ENCODE measurements at regions not wholly inside any gene's neighbourhood (a gene's known extent, or its start where the extent isn't known, plus 50 kb on each side); places are given as distances from the start of the nearest gene placed in this dataset.

- DNase-seq, result no peak
- intact Hi-C loops (cut with DNase I), result no loop called here
- H3K36me3 ChIP-seq, result no peaks in the 10 kb centered on the region
- H3K4me1 ChIP-seq, result no peaks in the 10 kb centered on the region
- H3K27ac ChIP-seq, result no peak overlapping the region
- 91 to 92% methylated on average over 3 of the region's 3 CpGs for WGBS, 2 donors
- TF ChIP-seq CTCF (IDR thresholded peaks at IDR 0.05), result no peak
- TF ChIP-seq POLR2AphosphoS5 (IDR thresholded peaks at IDR 0.05), result no peak
- TF ChIP-seq POLR2A (IDR thresholded peaks at IDR 0.05), result no peak
- TF ChIP-seq EP300 (IDR thresholded peaks at IDR 0.05), result no peak
- H3K27me3 ChIP-seq, result no peaks in the 10 kb centered on the region
- no peaks in the 10 kb centered on the region for H3K9me3 ChIP-seq
- no peak overlapping the region for H3K4me3 ChIP-seq
Measured at GRCh38 chr2:156005999-156006712, 326.4 kb downstream of the NR4A2 start.

- no peaks in the 10 kb centered on the region for H3K9me3 ChIP-seq
- no peak overlapping the region for H3K27ac ChIP-seq
- 92 to 93% methylated on average over 7 of the region's 7 CpGs for WGBS, 2 donors
- no peaks in the 10 kb centered on the region for H3K4me1 ChIP-seq
- H3K36me3 ChIP-seq, result no peaks in the 10 kb centered on the region
- no peaks in the 10 kb centered on the region for H3K27me3 ChIP-seq
- H3K4me3 ChIP-seq, result no peak overlapping the region
- DNase-seq, result no peak
- intact Hi-C loops (cut with DNase I), result no loop called here
- TF ChIP-seq POLR2AphosphoS5 (IDR thresholded peaks at IDR 0.05), result no peak
- no peak for TF ChIP-seq POLR2A (IDR thresholded peaks at IDR 0.05)
- no peak for TF ChIP-seq EP300 (IDR thresholded peaks at IDR 0.05)
- no peak for TF ChIP-seq CTCF (IDR thresholded peaks at IDR 0.05)
Measured at GRCh38 chr2:156005531-156005930, 327.0 kb downstream of the NR4A2 start.

- Histone ChIP-seq H3K4me1 (no peaks in the 10 kb centered on the region), H3K4me3 (no peak overlapping the region), H3K36me3 (no peaks in the 10 kb centered on the region), H3K27ac (no peak overlapping the region), H3K27me3 (no peaks in the 10 kb centered on the region), H3K9me3 (no peaks in the 10 kb centered on the region)
- intact Hi-C loops (cut with DNase I), result no loop called here
- DNase-seq, result no peak
- TF ChIP-seq POLR2A (IDR thresholded peaks at IDR 0.05), result no peak
- TF ChIP-seq CTCF (IDR thresholded peaks at IDR 0.05), result no peak
- no peak for TF ChIP-seq POLR2AphosphoS5 (IDR thresholded peaks at IDR 0.05)
- no peak for TF ChIP-seq EP300 (IDR thresholded peaks at IDR 0.05)
- 88 to 89% methylated on average over 5 of the region's 5 CpGs for WGBS, 2 donors
Measured at GRCh38 chr2:156004459-156004858, 328.1 kb downstream of the NR4A2 start.

- Histone ChIP-seq H3K27ac (no peak overlapping the region), H3K36me3 (no peaks in the 10 kb centered on the region), H3K4me3 (no peak overlapping the region), H3K9me3 (no peaks in the 10 kb centered on the region), H3K27me3 (no peaks in the 10 kb centered on the region), H3K4me1 (no peaks in the 10 kb centered on the region)
- intact Hi-C loops (cut with DNase I), result no loop called here
- DNase-seq, result no peak
- TF ChIP-seq POLR2AphosphoS5 (IDR thresholded peaks at IDR 0.05) (no peak), CTCF (IDR thresholded peaks at IDR 0.05) (no peak), EP300 (IDR thresholded peaks at IDR 0.05) (no peak), POLR2A (IDR thresholded peaks at IDR 0.05) (no peak)
- 86 to 87% methylated on average over 4 of the region's 4 CpGs for WGBS, 2 donors
Measured at GRCh38 chr2:156003780-156004179, 328.7 kb downstream of the NR4A2 start.

- H3K27ac ChIP-seq, result no peak overlapping the region
- intact Hi-C loops (cut with DNase I), result no loop called here
- TF ChIP-seq POLR2AphosphoS5 (IDR thresholded peaks at IDR 0.05), result no peak
- TF ChIP-seq EP300 (IDR thresholded peaks at IDR 0.05), result no peak
- no peak for TF ChIP-seq CTCF (IDR thresholded peaks at IDR 0.05)
- no peak for TF ChIP-seq POLR2A (IDR thresholded peaks at IDR 0.05)
- WGBS, 2 donors, result 89 to 94% methylated on average over 1 of the region's 1 CpG
- H3K9me3 ChIP-seq, result no peaks in the 10 kb centered on the region
- H3K4me3 ChIP-seq, result no peak overlapping the region
- H3K4me1 ChIP-seq, result no peaks in the 10 kb centered on the region
- no peak for DNase-seq
- H3K27me3 ChIP-seq, result no peaks in the 10 kb centered on the region
- no peaks in the 10 kb centered on the region for H3K36me3 ChIP-seq
Measured at GRCh38 chr2:156001851-156002250, 330.7 kb downstream of the NR4A2 start.

Measured in sigmoid colon (tissue), 6 donors.